B cell (primary cell): ENCODE measurements at regions not wholly inside any gene's neighbourhood (a gene's known extent, or its start where the extent isn't known, plus 50 kb on each side); places are given as distances from the start of the nearest gene placed in this dataset.

ENCODE experiments used
- EZH2 ChIP-seq: IDR thresholded peaks from 2 replicates; pipeline ENCODE4 v1.6.1; 2012; ENCODE audit warnings: borderline replicate concordance, low read depth, mild to moderate bottlenecking, moderate library complexity, low read length; ENCODE audit not compliant: insufficient read depth, poor library complexity, severe bottlenecking
- TF ChIP-seq, protein P1 (sequence below): fragments of 200-600 bp; IDR thresholded peaks from one replicate; pipeline ENCODE4 v1.8.0; 2022; ENCODE audit warnings: antibody characterized with exemption, mild to moderate bottlenecking

GRCh38 chr9:116064970-116065369, 88.6 kb upstream of the PAPPA start:
- no peak for TF ChIP-seq EZH2
- TF ChIP-seq, protein P1, sequence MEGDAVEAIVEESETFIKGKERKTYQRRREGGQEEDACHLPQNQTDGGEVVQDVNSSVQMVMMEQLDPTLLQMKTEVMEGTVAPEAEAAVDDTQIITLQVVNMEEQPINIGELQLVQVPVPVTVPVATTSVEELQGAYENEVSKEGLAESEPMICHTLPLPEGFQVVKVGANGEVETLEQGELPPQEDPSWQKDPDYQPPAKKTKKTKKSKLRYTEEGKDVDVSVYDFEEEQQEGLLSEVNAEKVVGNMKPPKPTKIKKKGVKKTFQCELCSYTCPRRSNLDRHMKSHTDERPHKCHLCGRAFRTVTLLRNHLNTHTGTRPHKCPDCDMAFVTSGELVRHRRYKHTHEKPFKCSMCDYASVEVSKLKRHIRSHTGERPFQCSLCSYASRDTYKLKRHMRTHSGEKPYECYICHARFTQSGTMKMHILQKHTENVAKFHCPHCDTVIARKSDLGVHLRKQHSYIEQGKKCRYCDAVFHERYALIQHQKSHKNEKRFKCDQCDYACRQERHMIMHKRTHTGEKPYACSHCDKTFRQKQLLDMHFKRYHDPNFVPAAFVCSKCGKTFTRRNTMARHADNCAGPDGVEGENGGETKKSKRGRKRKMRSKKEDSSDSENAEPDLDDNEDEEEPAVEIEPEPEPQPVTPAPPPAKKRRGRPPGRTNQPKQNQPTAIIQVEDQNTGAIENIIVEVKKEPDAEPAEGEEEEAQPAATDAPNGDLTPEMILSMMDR, result no peak
